ENCODE measurements at regions not wholly inside any gene's neighbourhood (a gene's known extent, or its start where the extent isn't known, plus 50 kb on each side); places are given as distances from the start of the nearest gene placed in this dataset.
"Not testable (repeated sequence)": the region's sequence is repeated elsewhere in the genome, so short reads cannot be mapped to it uniquely, and the experiment has no call there.

DNA sequence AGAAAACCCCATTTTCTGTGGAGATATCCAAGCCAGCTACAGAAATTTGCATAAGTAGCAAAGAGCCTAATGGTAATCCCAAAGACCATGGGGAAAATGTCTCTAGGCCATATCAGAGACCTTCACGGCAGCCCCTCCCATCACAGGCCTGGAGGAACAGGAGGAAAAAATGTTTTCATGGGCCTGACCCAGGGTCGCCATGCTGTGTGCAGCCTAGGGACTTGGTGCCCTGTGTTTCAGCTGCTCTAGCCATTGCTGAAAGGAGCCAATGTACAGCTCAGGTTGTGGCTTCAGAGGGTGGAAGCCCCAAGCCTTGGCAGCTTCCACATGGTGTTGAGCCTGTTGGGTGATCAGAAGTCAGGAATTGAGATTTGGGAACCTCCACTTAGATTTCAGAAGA, 1150.7 kb downstream of the OTOL1 start:
- Mint-ChIP-seq H3K36me3 (no peaks in the 10 kb centered on the region), H3K4me1 (no peaks in the 10 kb centered on the region), H3K27ac (no peak overlapping the region), H3K9me3 (peaks cover 9% of the 10 kb centered on the region), H3K4me3 (no peak overlapping the region), H3K27me3 (no peaks in the 10 kb centered on the region)
- no peak for ATAC-seq

DNA sequence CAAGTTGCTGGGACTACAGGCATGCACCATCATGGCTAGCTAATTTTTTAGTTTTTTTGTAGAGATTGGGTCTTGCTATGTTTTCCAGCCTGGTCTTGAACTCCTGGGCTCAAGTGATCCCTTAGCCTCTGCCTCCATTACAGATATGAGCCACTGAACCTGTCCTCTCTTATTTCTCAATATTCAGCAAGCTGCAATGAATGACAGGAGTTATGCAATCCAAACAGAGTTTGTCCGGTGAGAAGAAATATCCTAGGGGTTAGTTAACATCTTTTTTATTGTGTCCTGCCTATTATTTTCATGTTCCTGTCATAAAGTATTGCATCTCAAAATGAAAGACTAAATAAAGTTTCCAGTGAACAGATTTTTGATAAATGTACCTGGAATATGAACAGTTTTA, 1161.4 kb downstream of the OTOL1 start:
- Mint-ChIP-seq H3K36me3 (no peaks in the 10 kb centered on the region), H3K9me3 (no peaks in the 10 kb centered on the region), H3K27me3 (no peaks in the 10 kb centered on the region), H3K4me1 (no peaks in the 10 kb centered on the region), H3K27ac (no peak overlapping the region), H3K4me3 (no peak overlapping the region)
- ATAC-seq = no peak

DNA sequence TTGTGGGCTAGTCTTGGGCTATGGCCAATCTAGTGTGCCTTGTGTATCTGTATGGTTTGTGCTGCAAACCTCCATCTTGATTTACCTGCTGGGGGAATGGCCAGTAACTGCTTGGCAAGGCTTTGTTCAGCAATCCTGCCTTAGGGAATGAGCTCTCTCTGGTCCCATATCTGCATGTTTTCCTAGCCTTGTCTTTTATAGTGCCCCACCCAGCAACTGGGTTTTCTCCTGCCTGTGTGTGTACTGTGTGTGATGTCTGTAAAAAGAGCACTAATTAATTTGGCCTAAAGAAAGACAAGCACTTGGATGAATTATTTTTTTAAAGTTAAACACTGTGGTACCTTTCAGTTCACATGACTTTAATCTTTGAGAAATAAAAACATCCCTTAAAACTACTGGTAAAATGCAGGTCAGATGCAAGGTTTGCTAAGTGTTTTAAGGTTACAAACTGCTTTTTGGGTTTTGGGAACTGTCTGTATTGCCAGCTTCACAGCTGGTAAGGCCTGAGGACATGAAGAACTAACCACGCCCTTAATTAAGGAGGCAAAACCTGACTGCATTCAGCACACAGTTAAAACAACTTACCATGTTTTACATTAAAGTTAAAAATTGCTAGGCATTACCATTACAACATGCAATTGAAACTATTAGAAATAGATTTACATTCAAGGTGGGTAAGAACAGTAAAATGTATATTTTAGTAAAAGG, 1169.2 kb downstream of the OTOL1 start:
- no peaks in the 10 kb centered on the region for H3K4me1 Mint-ChIP-seq
- no peaks in the 10 kb centered on the region for H3K27me3 Mint-ChIP-seq
- ATAC-seq = no peak
- no peaks in the 10 kb centered on the region for H3K36me3 Mint-ChIP-seq
- peaks cover 2% of the 10 kb centered on the region for H3K9me3 Mint-ChIP-seq
- no peak overlapping the region for H3K27ac Mint-ChIP-seq
- H3K4me3 Mint-ChIP-seq = no peak overlapping the region

- no peaks in the 10 kb centered on the region for H3K4me1 Mint-ChIP-seq
- H3K4me3 Mint-ChIP-seq = no peak overlapping the region
- no peaks in the 10 kb centered on the region for H3K36me3 Mint-ChIP-seq
- H3K9me3 Mint-ChIP-seq = peaks cover 2% of the 10 kb centered on the region
- no peaks in the 10 kb centered on the region for H3K27me3 Mint-ChIP-seq
- ATAC-seq = no peak
- H3K27ac Mint-ChIP-seq = no peak overlapping the region
Observed at GRCh38 chr3:162666835-162667234, 1170.2 kb downstream of the OTOL1 start.

DNA sequence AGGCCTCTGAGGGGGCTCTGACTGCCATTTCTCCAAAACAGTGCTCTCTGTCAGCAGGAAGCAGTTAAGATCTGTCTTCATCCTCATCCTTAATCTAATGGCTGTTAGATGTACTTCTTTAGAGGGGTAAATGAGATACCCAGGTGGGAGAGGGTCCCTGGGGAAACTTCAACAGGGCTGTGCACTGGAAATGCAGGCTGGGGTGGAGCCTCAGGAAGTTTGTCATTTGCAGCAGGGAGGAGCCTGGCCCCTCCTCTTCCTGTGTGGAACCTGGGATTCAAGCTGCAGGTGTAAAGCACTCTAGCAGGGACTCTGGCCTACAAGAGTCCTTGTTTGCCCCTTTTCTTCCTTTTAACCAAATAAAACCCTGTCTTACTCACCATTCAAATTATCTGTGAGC, 1173.6 kb downstream of the OTOL1 start:
- Mint-ChIP-seq H3K9me3 (peaks cover 2% of the 10 kb centered on the region), H3K4me3 (no peak overlapping the region), H3K27me3 (no peaks in the 10 kb centered on the region), H3K27ac (no peak overlapping the region), H3K36me3 (no peaks in the 10 kb centered on the region), H3K4me1 (no peaks in the 10 kb centered on the region)
- ATAC-seq = no peak

DNA sequence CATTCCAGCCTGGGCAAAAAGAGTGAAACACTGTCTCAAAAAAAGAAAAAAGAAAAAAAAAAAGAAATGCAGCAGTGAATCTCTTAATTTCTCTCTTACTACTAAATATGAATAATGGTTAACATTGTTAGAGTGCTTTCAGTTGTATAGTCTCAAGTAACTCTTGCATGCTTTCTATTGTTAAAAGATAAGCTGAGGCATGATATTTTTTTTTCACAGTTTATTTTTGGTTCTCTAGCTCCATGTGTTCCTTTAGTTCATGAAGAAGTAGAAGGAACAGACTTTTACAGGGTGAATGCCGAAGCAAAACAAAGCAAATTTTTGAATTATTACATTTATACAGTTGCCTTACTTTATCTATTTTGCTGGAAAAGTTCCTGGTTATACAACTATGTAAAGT, 1180.9 kb downstream of the OTOL1 start:
- Mint-ChIP-seq H3K36me3 (no peaks in the 10 kb centered on the region), H3K27me3 (no peaks in the 10 kb centered on the region), H3K4me1 (no peaks in the 10 kb centered on the region), H3K4me3 (no peak overlapping the region), H3K27ac (no peak overlapping the region), H3K9me3 (no peaks in the 10 kb centered on the region)
- ATAC-seq = no peak

DNA sequence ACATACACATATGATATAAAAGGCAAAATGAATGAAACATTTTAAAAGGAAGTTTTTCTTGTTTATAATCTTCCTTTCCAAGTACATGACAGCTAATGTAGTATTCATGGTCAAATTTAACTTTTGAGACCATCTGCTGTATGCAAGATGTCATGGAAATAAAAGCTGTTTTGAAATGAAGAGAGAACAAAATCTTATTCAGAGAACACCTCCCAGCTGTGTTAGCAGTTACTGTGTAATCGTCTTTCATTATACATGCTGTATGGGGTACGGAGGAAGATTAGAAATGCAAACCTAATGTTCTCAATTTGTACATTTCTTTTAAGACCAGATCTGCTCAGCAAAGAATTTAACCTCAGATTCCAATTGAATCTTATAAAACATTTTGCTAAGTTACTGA, 1182.3 kb downstream of the OTOL1 start:
- H3K4me1 Mint-ChIP-seq = no peaks in the 10 kb centered on the region
- no peaks in the 10 kb centered on the region for H3K36me3 Mint-ChIP-seq
- H3K27ac Mint-ChIP-seq = no peak overlapping the region
- no peak overlapping the region for H3K4me3 Mint-ChIP-seq
- no peak for ATAC-seq
- no peaks in the 10 kb centered on the region for H3K9me3 Mint-ChIP-seq
- H3K27me3 Mint-ChIP-seq = no peaks in the 10 kb centered on the region

GRCh38 chr3:162684260-162684659, 1187.7 kb downstream of the OTOL1 start:
- no peak for ATAC-seq
- Mint-ChIP-seq H3K27me3 (no peaks in the 10 kb centered on the region), H3K9me3 (peaks cover 8% of the 10 kb centered on the region), H3K4me3 (no peak overlapping the region), H3K4me1 (no peaks in the 10 kb centered on the region), H3K27ac (no peak overlapping the region), H3K36me3 (no peaks in the 10 kb centered on the region)

DNA sequence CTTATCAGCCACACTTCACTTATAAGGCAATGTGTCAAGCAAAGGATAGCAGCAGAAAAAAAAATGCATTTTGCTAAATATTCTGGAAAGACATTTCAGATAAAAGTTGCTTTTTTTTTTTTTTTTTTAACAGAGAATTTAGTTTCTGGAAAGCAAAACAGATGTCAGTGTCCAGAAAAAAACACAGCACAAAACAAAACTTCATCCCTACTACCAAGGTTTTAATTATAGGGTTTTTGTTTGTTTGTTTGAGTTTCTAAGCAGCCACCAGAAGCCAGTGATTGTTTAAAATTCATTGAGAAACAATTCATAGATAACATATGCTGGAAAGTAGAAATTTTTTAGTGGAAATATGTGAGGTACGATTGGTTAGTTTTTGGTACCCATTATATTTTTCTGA, 1202.7 kb downstream of the OTOL1 start:
- Mint-ChIP-seq H3K27me3 (no peaks in the 10 kb centered on the region), H3K4me1 (no peaks in the 10 kb centered on the region)
- no peak for ATAC-seq

GRCh38 chr3:162701211-162701610, 1204.6 kb downstream of the OTOL1 start:
- no peak overlapping the region for H3K27ac Mint-ChIP-seq
- no peak for ATAC-seq
- H3K36me3 Mint-ChIP-seq = no peaks in the 10 kb centered on the region
- H3K9me3 Mint-ChIP-seq = no peaks in the 10 kb centered on the region
- H3K27me3 Mint-ChIP-seq = no peaks in the 10 kb centered on the region
- H3K4me1 Mint-ChIP-seq = no peaks in the 10 kb centered on the region
- no peak overlapping the region for H3K4me3 Mint-ChIP-seq

More for the DNA sequence above, 1202.7 kb downstream of the OTOL1 start:
- no peak overlapping the region for H3K4me3 Mint-ChIP-seq
- H3K36me3 Mint-ChIP-seq = no peaks in the 10 kb centered on the region
- H3K27ac Mint-ChIP-seq = no peak overlapping the region
- H3K9me3 Mint-ChIP-seq = no peaks in the 10 kb centered on the region

DNA sequence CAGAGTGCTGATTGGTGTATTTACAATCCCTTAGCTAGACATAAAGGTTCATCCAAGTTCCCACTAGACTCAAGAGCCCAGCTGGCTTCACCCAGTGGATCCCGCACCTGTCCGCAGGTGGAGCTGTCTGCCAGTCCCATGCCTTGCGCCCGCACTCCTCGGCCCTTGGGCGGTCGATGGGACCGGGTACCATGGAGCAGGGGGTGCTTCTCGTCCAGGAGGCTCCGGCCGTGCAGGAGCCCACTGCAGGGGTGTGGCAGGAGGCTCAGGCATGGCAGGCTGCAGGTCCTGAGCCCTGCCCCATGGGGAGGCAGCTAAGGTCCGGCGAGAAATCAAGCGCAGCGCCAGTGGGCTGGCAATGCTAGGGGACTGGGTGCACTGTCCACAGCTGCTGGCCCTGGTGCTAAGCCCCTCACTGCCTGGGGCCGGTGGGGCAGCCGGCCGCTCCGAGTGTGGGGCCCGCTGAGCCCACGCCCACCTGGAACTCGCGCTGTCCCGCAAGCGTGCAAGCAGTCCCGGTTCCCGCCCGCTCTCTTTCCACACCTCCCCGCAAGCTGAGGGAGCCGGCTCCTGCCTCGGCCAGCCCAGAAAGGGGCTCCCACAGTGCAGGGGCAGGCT, 1206.3 kb downstream of the OTOL1 start:
- no peaks in the 10 kb centered on the region for H3K27me3 Mint-ChIP-seq
- H3K9me3 Mint-ChIP-seq = no peaks in the 10 kb centered on the region
- H3K4me3 Mint-ChIP-seq = no peak overlapping the region
- peak; percentile 41 for ATAC-seq
- H3K27ac Mint-ChIP-seq = no peak overlapping the region
- H3K4me1 Mint-ChIP-seq = no peaks in the 10 kb centered on the region
- H3K36me3 Mint-ChIP-seq = no peaks in the 10 kb centered on the region

GRCh38 chr3:162704238-162704637, 1207.6 kb downstream of the OTOL1 start:
- no peaks in the 10 kb centered on the region for H3K27me3 Mint-ChIP-seq
- no peak for ATAC-seq

GRCh38 chr3:162704799-162705385, 1208.3 kb downstream of the OTOL1 start:
- H3K27me3 Mint-ChIP-seq = no peaks in the 10 kb centered on the region
- no peak overlapping the region for H3K27ac Mint-ChIP-seq
- no peaks in the 10 kb centered on the region for H3K36me3 Mint-ChIP-seq

More at GRCh38 chr3:162704238-162704637, 1207.6 kb downstream of the OTOL1 start:
- Mint-ChIP-seq H3K4me1 (no peaks in the 10 kb centered on the region), H3K9me3 (no peaks in the 10 kb centered on the region), H3K27ac (no peak overlapping the region), H3K36me3 (no peaks in the 10 kb centered on the region), H3K4me3 (no peak overlapping the region)

GRCh38 chr3:162708394-162708793, 1211.8 kb downstream of the OTOL1 start:
- H3K4me3 Mint-ChIP-seq, H3K27ac Mint-ChIP-seq, H3K27me3 Mint-ChIP-seq, H3K4me1 Mint-ChIP-seq, H3K9me3 Mint-ChIP-seq, H3K36me3 Mint-ChIP-seq, ATAC-seq: not testable (repeated sequence)

More at GRCh38 chr3:162704799-162705385, 1208.3 kb downstream of the OTOL1 start:
- Mint-ChIP-seq H3K4me1 (no peaks in the 10 kb centered on the region), H3K4me3 (no peak overlapping the region), H3K9me3 (no peaks in the 10 kb centered on the region)
- ATAC-seq = no peak

- H3K27me3 Mint-ChIP-seq, H3K4me1 Mint-ChIP-seq, H3K9me3 Mint-ChIP-seq, H3K4me3 Mint-ChIP-seq, H3K36me3 Mint-ChIP-seq, H3K27ac Mint-ChIP-seq, ATAC-seq: not testable (repeated sequence)
Observed at GRCh38 chr3:162708942-162709706, 1212.5 kb downstream of the OTOL1 start.

Measured in stimulated activated memory B cell treated with anti-CD40 and anti-IgM and Interleukin-4, amounts not matched to agents 10 μg/mL and 1 μg/mL and 100 μg/mL, for 72 hours (primary cell).